Keratinocyte (primary cell): ENCODE measurements at regions not wholly inside any gene's neighbourhood (a gene's known extent, or its start where the extent isn't known, plus 50 kb on each side); places are given as distances from the start of the nearest gene placed in this dataset.

Source experiments
- DNase-seq: peaks from one replicate; pipeline ENCODE4 v3.0.0-alpha.2; 2011; ENCODE audit warnings: low read depth, missing footprints, low spot score
- FAIRE-seq: peaks from 2 replicates; lab custom pipeline; 2011; peaks lifted over from hg19 to GRCh38; lab: Jason Lieb, UNC
- H2AFZ ChIP-seq: 2 replicates; pipeline ENCODE4 v1.6.0; 2012; ENCODE audit warnings: low read length, control low read depth, inconsistent platforms; ENCODE audit not compliant: control insufficient read depth
- H3K27ac ChIP-seq: 2 replicates; pipeline ENCODE4 v1.5.1; 2011; ENCODE audit warnings: low read length; ENCODE audit not compliant: control insufficient read depth, insufficient read depth
- H3K27me3 ChIP-seq: 3 replicates; pipeline ENCODE4 v1.6.0; 2011; ENCODE audit warnings: low read length; ENCODE audit not compliant: control insufficient read depth, insufficient read depth; ENCODE audit errors: extremely low read depth
- H3K36me3 ChIP-seq, 2 experiments: 2 replicates in 1 of 2; 3 replicates in 1 of 2; pipeline ENCODE4 v1.5.1; 2011; ENCODE audit warnings: low read length in 2 of 2, mild to moderate bottlenecking in 1 of 2; ENCODE audit not compliant: control insufficient read depth in 2 of 2, insufficient read depth in 2 of 2; ENCODE audit errors: extremely low read depth in 1 of 2
- H3K4me1 ChIP-seq: 3 replicates; pipeline ENCODE4 v1.5.1; 2011; ENCODE audit warnings: low read length; ENCODE audit not compliant: control insufficient read depth, insufficient read depth; ENCODE audit errors: extremely low read depth
- H3K4me2 ChIP-seq: 3 replicates; pipeline ENCODE4 v1.6.0; 2011; ENCODE audit warnings: low read depth, low read length; ENCODE audit not compliant: control insufficient read depth, insufficient read depth; ENCODE audit errors: extremely low read depth
- H3K4me3 ChIP-seq, 3 experiments: fragments of 200-600 bp in 1 of 3; sonication (generic) in 1 of 3; 2 replicates in 2 of 3; 3 replicates in 1 of 3; pipeline ENCODE4 v1.5.1; 2011 to 2016; ENCODE audit warnings: low read length in 3 of 3, mild to moderate bottlenecking in 3 of 3, control low read depth in 2 of 3, inconsistent platforms in 1 of 3, low read depth in 1 of 3, mixed read lengths in 1 of 3, mixed run types in 1 of 3, moderate library complexity in 1 of 3; ENCODE audit not compliant: control insufficient read depth in 2 of 3, insufficient read depth in 2 of 3; ENCODE audit errors: extremely low read depth in 1 of 3
- H3K79me2 ChIP-seq: 2 replicates; pipeline ENCODE4 v1.6.0; 2012; ENCODE audit warnings: low read length; ENCODE audit not compliant: control insufficient read depth, insufficient read depth
- H3K9ac ChIP-seq: 3 replicates; pipeline ENCODE4 v1.6.0; 2011; ENCODE audit warnings: low read length; ENCODE audit not compliant: control insufficient read depth, insufficient read depth; ENCODE audit errors: extremely low read depth
- H3K9me1 ChIP-seq: 3 replicates; pipeline ENCODE4 v1.6.0; 2011; ENCODE audit warnings: low read length; ENCODE audit not compliant: control insufficient read depth, insufficient read depth; ENCODE audit errors: extremely low read depth
- H3K9me3 ChIP-seq: 2 replicates; pipeline ENCODE4 v1.5.1; 2012; ENCODE audit warnings: low read depth, low read length; ENCODE audit not compliant: control insufficient read depth
- H4K20me1 ChIP-seq: 3 replicates; pipeline ENCODE4 v1.6.0; 2011; ENCODE audit warnings: low read length; ENCODE audit not compliant: control insufficient read depth, insufficient read depth; ENCODE audit errors: extremely low read depth
- EZH2 ChIP-seq: IDR thresholded peaks from one replicate; pipeline ENCODE4 v1.6.1; 2012; ENCODE audit warnings: inconsistent platforms, mild to moderate bottlenecking, low read length, moderate library complexity
- dilution Hi-C: fragments of 300-500 bp; cut with MboI; formaldehyde crosslinking; loops from one replicate; pipeline ENCODE4 v1.7.0; 2020; ENCODE audit warnings: low sequenced_read_pairs; ENCODE audit not compliant: extremely low pct_ligation_motif_present
- TF ChIP-seq, protein P1 (sequence below), 3 experiments: IDR thresholded peaks in 1 of 3; conservative IDR thresholded peaks in 1 of 3; optimal IDR thresholded peaks in 1 of 3; 2 replicates in 2 of 3; 3 replicates in 1 of 3; pipeline versions ENCODE3 to v1.5.1; 2011; ENCODE audit warnings: low read length in 3 of 3, mild to moderate bottlenecking in 3 of 3, moderate library complexity in 2 of 3, control low read depth in 1 of 3, inconsistent platforms in 1 of 3; ENCODE audit not compliant: insufficient read depth in 2 of 3; ENCODE audit errors: extremely low read depth in 1 of 3

- Histone ChIP-seq H3K79me2 (no peaks in the 10 kb centered on the region), H3K36me3 (no peaks in the 10 kb centered on the region), H3K4me1 (peaks cover 3% of the 10 kb centered on the region), H4K20me1 (no peaks in the 10 kb centered on the region), H2AFZ (no peak overlapping the region), H3K9ac (no peak overlapping the region), H3K4me3 (no peak overlapping the region), H3K9me1 (no peaks in the 10 kb centered on the region), H3K4me2 (no peak overlapping the region), H3K27me3 (peaks cover 30% of the 10 kb centered on the region), H3K27ac (no peak overlapping the region), H3K9me3 (no peaks in the 10 kb centered on the region)
- FAIRE-seq (no peak), DNase-seq (no peak)
- dilution Hi-C loops = no loop called here
- TF ChIP-seq, protein P1, sequence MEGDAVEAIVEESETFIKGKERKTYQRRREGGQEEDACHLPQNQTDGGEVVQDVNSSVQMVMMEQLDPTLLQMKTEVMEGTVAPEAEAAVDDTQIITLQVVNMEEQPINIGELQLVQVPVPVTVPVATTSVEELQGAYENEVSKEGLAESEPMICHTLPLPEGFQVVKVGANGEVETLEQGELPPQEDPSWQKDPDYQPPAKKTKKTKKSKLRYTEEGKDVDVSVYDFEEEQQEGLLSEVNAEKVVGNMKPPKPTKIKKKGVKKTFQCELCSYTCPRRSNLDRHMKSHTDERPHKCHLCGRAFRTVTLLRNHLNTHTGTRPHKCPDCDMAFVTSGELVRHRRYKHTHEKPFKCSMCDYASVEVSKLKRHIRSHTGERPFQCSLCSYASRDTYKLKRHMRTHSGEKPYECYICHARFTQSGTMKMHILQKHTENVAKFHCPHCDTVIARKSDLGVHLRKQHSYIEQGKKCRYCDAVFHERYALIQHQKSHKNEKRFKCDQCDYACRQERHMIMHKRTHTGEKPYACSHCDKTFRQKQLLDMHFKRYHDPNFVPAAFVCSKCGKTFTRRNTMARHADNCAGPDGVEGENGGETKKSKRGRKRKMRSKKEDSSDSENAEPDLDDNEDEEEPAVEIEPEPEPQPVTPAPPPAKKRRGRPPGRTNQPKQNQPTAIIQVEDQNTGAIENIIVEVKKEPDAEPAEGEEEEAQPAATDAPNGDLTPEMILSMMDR (optimal IDR thresholded peaks at IDR 0.05 in 1 of 3, IDR thresholded peaks at IDR 0.05 in 1 of 3, conservative IDR thresholded peaks at IDR 0.05 in 1 of 3; ENCODE audit: extremely low read depth in 1 of 3, insufficient read depth in 2 of 3, low read length in 3 of 3) = no peak
- no peak for TF ChIP-seq EZH2
These were observed 78.1 kb upstream of the PRLR start for GRCh38 chr5:35308421-35308820.

DNA sequence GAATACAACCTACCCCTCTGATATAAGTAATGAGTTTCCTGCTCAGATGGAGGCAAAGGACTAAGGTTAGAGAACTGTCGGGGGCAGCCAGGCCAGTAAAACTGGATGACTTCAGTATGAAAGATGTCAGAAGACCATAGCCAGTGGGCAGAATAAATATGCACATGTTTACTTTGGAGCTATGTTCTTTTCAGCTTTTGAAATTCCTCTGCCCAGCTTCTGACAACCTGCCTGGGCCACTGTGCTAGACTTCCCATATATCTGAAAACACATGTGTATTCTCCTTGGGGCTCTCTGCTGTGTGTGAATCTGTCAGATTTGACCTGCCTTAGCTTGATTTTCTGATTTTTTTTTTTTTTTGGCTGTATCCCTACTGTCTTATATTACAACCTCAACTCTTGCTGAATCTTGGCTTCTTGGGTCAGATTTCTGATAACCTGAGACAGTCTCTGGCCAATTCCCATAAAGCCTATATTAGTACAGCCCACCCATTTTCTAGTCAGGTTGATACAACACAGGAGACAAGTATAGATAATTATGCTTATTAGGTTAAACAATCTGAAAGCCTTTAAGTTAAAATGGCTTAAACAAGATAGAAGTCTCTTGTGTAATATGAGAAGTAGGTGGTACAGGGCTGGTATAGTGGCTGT, 76.6 kb upstream of the PRLR start:
- Histone ChIP-seq H3K4me2 (no peak overlapping the region), H3K79me2 (no peaks in the 10 kb centered on the region), H3K4me1 (peaks cover 3% of the 10 kb centered on the region), H3K27ac (no peak overlapping the region), H3K9me1 (no peaks in the 10 kb centered on the region), H4K20me1 (no peaks in the 10 kb centered on the region), H2AFZ (no peak overlapping the region), H3K36me3 (no peaks in the 10 kb centered on the region), H3K9ac (no peak overlapping the region), H3K4me3 (no peak overlapping the region), H3K27me3 (peaks cover 30% of the 10 kb centered on the region), H3K9me3 (no peaks in the 10 kb centered on the region)
- DNase-seq = no peak
- no peak for FAIRE-seq
- TF ChIP-seq, protein P1 (optimal IDR thresholded peaks at IDR 0.05 in 1 of 3, IDR thresholded peaks at IDR 0.05 in 1 of 3, conservative IDR thresholded peaks at IDR 0.05 in 1 of 3; ENCODE audit: extremely low read depth in 1 of 3, insufficient read depth in 2 of 3, low read length in 3 of 3) = no peak
- dilution Hi-C loops = no loop called here
